ENCODE measurements at regions not wholly inside any gene's neighbourhood (a gene's known extent, or its start where the extent isn't known, plus 50 kb on each side); places are given as distances from the start of the nearest gene placed in this dataset.

GRCh38 chr13:34762312-34762711 lies 179.8 kb upstream of the NBEA start:
- no peak overlapping the region for H3K27ac ChIP-seq
- TF ChIP-seq CTCF (IDR thresholded peaks at IDR 0.05) (no peak), POLR2A (IDR thresholded peaks at IDR 0.05) (no peak)
- H3K27me3 ChIP-seq, result no peaks in the 10 kb centered on the region
- H3K9me3 ChIP-seq, result no peaks in the 10 kb centered on the region
- no peaks in the 10 kb centered on the region for H3K36me3 ChIP-seq (ENCODE audit: low read depth, missing control alignments)
- intact Hi-C loops (cut with DNase I; ENCODE audit: low total_unique reads), result no loop called here
- WGBS, 2 donors, result 82 to 92% methylated on average over 2 of the region's 2 CpGs
- H3K4me1 ChIP-seq, result no peaks in the 10 kb centered on the region
- DNase-seq, result no peak
- H3K4me3 ChIP-seq, result no peak overlapping the region

- H3K36me3 ChIP-seq (ENCODE audit: low read depth, missing control alignments), result no peaks in the 10 kb centered on the region
- no peaks in the 10 kb centered on the region for H3K4me1 ChIP-seq
- no peak for DNase-seq
- 89 to 98% methylated on average over 2 of the region's 2 CpGs for WGBS, 2 donors
- no peaks in the 10 kb centered on the region for H3K9me3 ChIP-seq
- intact Hi-C loops (cut with DNase I; ENCODE audit: low total_unique reads), result no loop called here
- H3K27me3 ChIP-seq, result no peaks in the 10 kb centered on the region
- no peak overlapping the region for H3K27ac ChIP-seq
- H3K4me3 ChIP-seq, result no peak overlapping the region
- TF ChIP-seq POLR2A (IDR thresholded peaks at IDR 0.05), result no peak
These were observed 177.8 kb upstream of the NBEA start for GRCh38 chr13:34764246-34764645.

GRCh38 chr13:34765446-34766180 lies 176.5 kb upstream of the NBEA start:
- intact Hi-C loops (cut with DNase I; ENCODE audit: low total_unique reads), result no loop called here
- TF ChIP-seq POLR2A (IDR thresholded peaks at IDR 0.05) (no peak), CTCF (IDR thresholded peaks at IDR 0.05) (no peak)
- no peak for DNase-seq
- WGBS, 2 donors, result 86 to 94% methylated on average over 6 of the region's 6 CpGs
- Histone ChIP-seq H3K27me3 (no peaks in the 10 kb centered on the region), H3K4me1 (no peaks in the 10 kb centered on the region), H3K9me3 (no peaks in the 10 kb centered on the region), H3K36me3 (ENCODE audit: low read depth, missing control alignments) (no peaks in the 10 kb centered on the region), H3K4me3 (no peak overlapping the region), H3K27ac (no peak overlapping the region)

GRCh38 chr13:34767778-34768177 lies 174.3 kb upstream of the NBEA start:
- H3K36me3 ChIP-seq (ENCODE audit: low read depth, missing control alignments), result no peaks in the 10 kb centered on the region
- no peak for TF ChIP-seq POLR2A (IDR thresholded peaks at IDR 0.05)
- no peak for TF ChIP-seq CTCF (IDR thresholded peaks at IDR 0.05)
- WGBS, 2 donors, result 83 to 88% methylated on average over 1 of the region's 1 CpG
- intact Hi-C loops (cut with DNase I; ENCODE audit: low total_unique reads), result no loop called here
- DNase-seq, result no peak
- H3K4me3 ChIP-seq, result no peak overlapping the region
- H3K27ac ChIP-seq, result no peak overlapping the region
- H3K4me1 ChIP-seq, result no peaks in the 10 kb centered on the region
- no peaks in the 10 kb centered on the region for H3K9me3 ChIP-seq
- no peaks in the 10 kb centered on the region for H3K27me3 ChIP-seq

GRCh38 chr13:34772206-34772605 lies 169.9 kb upstream of the NBEA start:
- no peaks in the 10 kb centered on the region for H3K9me3 ChIP-seq
- TF ChIP-seq CTCF (IDR thresholded peaks at IDR 0.05) (no peak), POLR2A (IDR thresholded peaks at IDR 0.05) (no peak)
- no peak for DNase-seq
- 84 to 90% methylated on average over 2 of the region's 2 CpGs for WGBS, 2 donors
- intact Hi-C loops (cut with DNase I; ENCODE audit: low total_unique reads), result no loop called here
- H3K27me3 ChIP-seq, result no peaks in the 10 kb centered on the region
- no peak overlapping the region for H3K4me3 ChIP-seq
- H3K27ac ChIP-seq, result no peak overlapping the region
- H3K36me3 ChIP-seq (ENCODE audit: low read depth, missing control alignments), result no peaks in the 10 kb centered on the region
- H3K4me1 ChIP-seq, result no peaks in the 10 kb centered on the region

Measured in testis (tissue), 2 donors.